ENCODE measurements at regions not wholly inside any gene's neighbourhood (a gene's known extent, or its start where the extent isn't known, plus 50 kb on each side); places are given as distances from the start of the nearest gene placed in this dataset.

DNA sequence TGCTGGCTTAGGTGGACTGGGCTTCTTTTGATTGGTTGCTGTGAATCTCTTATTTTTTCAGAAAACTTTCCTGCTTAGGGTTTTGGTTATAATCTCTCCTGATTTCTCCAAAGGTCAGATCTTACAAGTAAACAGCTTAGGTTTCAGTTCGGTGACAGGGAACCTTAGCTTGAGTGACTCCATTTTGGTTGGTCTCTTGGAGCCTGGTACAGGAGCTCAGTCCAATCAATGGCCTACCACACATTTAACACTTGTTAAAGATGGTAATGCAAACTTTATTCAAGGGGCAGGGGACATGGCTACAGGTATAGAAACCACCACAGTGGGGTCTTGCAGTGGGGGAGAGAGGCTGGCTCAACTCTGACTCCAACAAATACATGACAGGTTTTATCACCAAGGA, 180.9 kb upstream of the THBS1 start:
- WGBS, 2 donors (ENCODE audit: low coverage in 1 of 2) = 96 to 100% methylated on average over 1 of the region's 1 CpG
- Histone ChIP-seq H3K27me3 (no peaks in the 10 kb centered on the region), H3K27ac (peak overlapping the region in 1 of 4 donors; percentile 22), H3K36me3 (no peaks in the 10 kb centered on the region), H3K4me3 (no peak overlapping the region), H3K4me1 (peaks cover 0 to 15% (median 7%) of the 10 kb centered on the region in 4 donors), H3K9me3 (no peaks in the 10 kb centered on the region)
- in situ Hi-C loops (cut with MboI; ENCODE audit: low pct_ligation_motif_present in 1 of 4, low pct_unique_long_range_greater_than_20kb in 1 of 4, low sequenced_read_pairs in 3 of 4) = no loop called here
- no peak for DNase-seq
- TF ChIP-seq EP300 (IDR thresholded peaks at IDR 0.05; ENCODE audit: low read depth) (no peak), CTCF (IDR thresholded peaks at IDR 0.05) (no peak), POLR2AphosphoS5 (IDR thresholded peaks at IDR 0.05) (no peak), POLR2A (IDR thresholded peaks at IDR 0.05) (no peak)
- intact Hi-C loops (cut with DNase I; ENCODE audit: low total_unique reads) = no loop called here

DNA sequence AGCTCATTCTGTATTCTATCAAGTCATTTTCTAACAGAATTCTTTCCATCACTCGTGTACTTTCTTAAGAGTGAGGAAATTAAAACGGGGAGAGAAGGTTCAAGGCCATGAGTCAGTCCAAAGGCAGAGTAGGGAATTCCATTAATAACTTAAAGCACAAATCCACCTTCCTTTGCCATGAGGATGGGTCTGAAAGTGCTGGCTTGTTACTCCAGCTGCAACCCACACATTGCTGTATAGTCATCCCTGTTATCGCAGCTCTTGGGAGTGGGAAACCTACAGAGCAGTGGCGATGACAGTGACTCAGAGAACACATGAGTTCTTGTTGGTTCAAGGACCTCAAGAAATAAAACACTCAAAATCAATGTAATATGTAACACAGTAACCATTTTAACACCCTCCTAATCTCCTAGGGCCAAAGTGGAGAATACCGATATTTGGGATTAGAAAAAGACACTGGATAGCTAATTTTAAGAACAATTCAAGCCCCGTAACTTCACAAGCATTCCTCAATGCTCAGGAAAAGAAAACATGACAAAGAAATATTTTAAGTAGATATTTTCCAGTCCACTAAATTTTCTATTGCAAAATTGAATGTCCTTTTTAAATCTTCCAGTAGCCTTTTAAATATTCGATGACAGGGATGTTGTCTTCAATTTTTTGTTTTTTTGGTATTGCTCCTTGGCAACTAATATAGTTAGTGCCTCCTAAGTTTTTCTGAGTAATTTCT, 179.9 kb upstream of the THBS1 start:
- intact Hi-C loops (cut with DNase I; ENCODE audit: low total_unique reads) (no loop called here), in situ Hi-C loops (cut with MboI; ENCODE audit: low pct_ligation_motif_present in 1 of 4, low pct_unique_long_range_greater_than_20kb in 1 of 4, low sequenced_read_pairs in 3 of 4) (no loop called here)
- H3K9me3 ChIP-seq = no peaks in the 10 kb centered on the region
- peaks cover 0 to 11% (median 5%) of the 10 kb centered on the region in 4 donors for H3K4me1 ChIP-seq
- no peak for DNase-seq
- H3K36me3 ChIP-seq = no peaks in the 10 kb centered on the region
- H3K27ac ChIP-seq = peak overlapping the region in 2 of 4 donors; percentile 14 to 22
- 81 to 84% methylated on average over 5 to 7 of the region's 7 CpGs for WGBS, 2 donors (ENCODE audit: low coverage in 1 of 2)
- H3K4me3 ChIP-seq = no peak overlapping the region
- TF ChIP-seq CTCF (IDR thresholded peaks at IDR 0.05) (no peak), EP300 (IDR thresholded peaks at IDR 0.05; ENCODE audit: low read depth) (no peak), POLR2A (IDR thresholded peaks at IDR 0.05) (no peak), POLR2AphosphoS5 (IDR thresholded peaks at IDR 0.05) (peak in 1 of 3 donors; percentile 13)
- H3K27me3 ChIP-seq = no peaks in the 10 kb centered on the region

DNA sequence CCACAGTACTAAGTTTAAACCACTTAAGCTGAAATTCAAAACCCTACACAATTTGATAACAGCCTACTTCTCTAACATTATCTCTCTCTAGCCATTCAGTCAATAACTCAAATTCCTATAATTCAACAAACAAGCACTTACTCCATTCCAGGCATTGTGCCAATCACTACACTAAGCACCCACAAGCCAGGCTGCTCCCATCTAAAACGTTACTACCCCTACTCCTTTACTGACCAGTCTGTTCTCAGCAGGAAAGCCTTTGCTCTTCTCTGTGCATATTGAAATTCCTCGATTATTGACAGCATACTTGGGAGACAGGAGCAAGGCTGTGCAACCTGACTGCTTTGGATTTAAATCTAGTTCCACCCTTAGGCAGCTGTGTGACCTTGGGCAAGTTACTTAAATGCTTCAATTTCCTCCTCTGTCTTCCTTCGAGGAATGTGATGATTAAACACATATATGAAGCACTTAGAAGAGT, 177.2 kb upstream of the THBS1 start:
- H3K4me1 ChIP-seq = peaks cover 0 to 11% (median 5%) of the 10 kb centered on the region in 4 donors
- no peaks in the 10 kb centered on the region for H3K9me3 ChIP-seq
- in situ Hi-C loops (cut with MboI; ENCODE audit: low pct_ligation_motif_present in 1 of 4, low pct_unique_long_range_greater_than_20kb in 1 of 4, low sequenced_read_pairs in 3 of 4) = no loop called here
- H3K27me3 ChIP-seq = no peaks in the 10 kb centered on the region
- H3K27ac ChIP-seq = no peak overlapping the region
- H3K4me3 ChIP-seq = no peak overlapping the region
- DNase-seq = no peak
- TF ChIP-seq POLR2A (IDR thresholded peaks at IDR 0.05) = no peak
- TF ChIP-seq POLR2AphosphoS5 (IDR thresholded peaks at IDR 0.05) = no peak
- no peak for TF ChIP-seq EP300 (IDR thresholded peaks at IDR 0.05; ENCODE audit: low read depth)
- no peak for TF ChIP-seq CTCF (IDR thresholded peaks at IDR 0.05)
- WGBS, 2 donors (ENCODE audit: low coverage in 1 of 2) = 24 to 32% methylated on average over 2 to 3 of the region's 3 CpGs
- intact Hi-C loops (cut with DNase I; ENCODE audit: low total_unique reads) = no loop called here
- no peaks in the 10 kb centered on the region for H3K36me3 ChIP-seq

DNA sequence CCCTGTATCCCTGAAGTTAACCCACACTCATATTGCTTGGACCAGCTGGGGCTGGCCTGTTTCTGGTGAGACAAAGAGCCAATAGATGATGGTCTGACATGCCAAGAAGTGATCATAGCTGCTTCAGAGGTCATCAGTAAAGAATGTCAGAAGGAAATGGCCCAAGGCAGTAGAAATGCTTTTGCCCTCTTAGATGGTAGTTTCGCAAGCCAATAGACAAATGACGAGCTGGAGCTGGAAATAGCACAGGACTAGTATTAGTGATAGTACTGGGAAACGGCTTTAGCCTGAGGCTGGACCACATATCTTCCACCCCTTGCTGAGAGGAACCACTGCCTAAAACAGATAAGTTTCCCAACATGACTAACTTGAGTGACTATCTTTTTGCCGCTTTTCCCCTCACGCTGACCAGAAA, 176.1 kb upstream of the THBS1 start:
- WGBS, 2 donors (ENCODE audit: low coverage in 1 of 2) = 72 to 94% methylated on average over 3 to 5 of the region's 5 CpGs
- Histone ChIP-seq H3K4me1 (peaks cover 0 to 11% (median 5%) of the 10 kb centered on the region in 4 donors), H3K27me3 (no peaks in the 10 kb centered on the region), H3K4me3 (no peak overlapping the region), H3K27ac (no peak overlapping the region), H3K36me3 (no peaks in the 10 kb centered on the region), H3K9me3 (no peaks in the 10 kb centered on the region)
- TF ChIP-seq POLR2A (IDR thresholded peaks at IDR 0.05) (no peak), POLR2AphosphoS5 (IDR thresholded peaks at IDR 0.05) (peak in 1 of 3 donors; percentile 28)
- DNase-seq = no peak
- in situ Hi-C loops (cut with MboI; ENCODE audit: low pct_ligation_motif_present in 1 of 4, low pct_unique_long_range_greater_than_20kb in 1 of 4, low sequenced_read_pairs in 3 of 4) (no loop called here), intact Hi-C loops (cut with DNase I; ENCODE audit: low total_unique reads) (no loop called here)

Measured in transverse colon (tissue), 4 donors.